ENCODE measurements at regions not wholly inside any gene's neighbourhood (a gene's known extent, or its start where the extent isn't known, plus 50 kb on each side); places are given as distances from the start of the nearest gene placed in this dataset.
"Not testable (repeated sequence)": the region's sequence is repeated elsewhere in the genome, so short reads cannot be mapped to it uniquely, and the experiment has no call there.

DNA sequence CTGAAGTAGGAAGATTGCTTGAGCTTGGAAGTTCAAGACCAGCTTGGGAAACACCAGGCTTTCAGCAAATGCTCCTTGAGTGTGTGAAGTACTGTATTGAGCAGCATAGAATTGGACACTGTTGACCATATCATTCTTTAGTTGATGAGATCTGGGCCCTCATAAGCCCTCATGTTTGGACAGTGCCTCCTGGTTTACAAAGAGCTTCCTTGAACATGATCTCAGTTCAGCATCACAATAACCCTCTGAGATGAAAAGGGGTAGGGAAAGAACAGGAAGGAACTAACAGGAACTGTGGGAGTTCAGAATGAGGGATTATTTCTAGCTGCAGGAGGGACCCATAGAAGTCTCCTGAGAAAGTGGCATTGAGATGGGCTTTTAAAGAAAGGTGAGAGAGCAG, 153.2 kb downstream of the C12orf75 start:
- DNase-seq: no peak

DNA sequence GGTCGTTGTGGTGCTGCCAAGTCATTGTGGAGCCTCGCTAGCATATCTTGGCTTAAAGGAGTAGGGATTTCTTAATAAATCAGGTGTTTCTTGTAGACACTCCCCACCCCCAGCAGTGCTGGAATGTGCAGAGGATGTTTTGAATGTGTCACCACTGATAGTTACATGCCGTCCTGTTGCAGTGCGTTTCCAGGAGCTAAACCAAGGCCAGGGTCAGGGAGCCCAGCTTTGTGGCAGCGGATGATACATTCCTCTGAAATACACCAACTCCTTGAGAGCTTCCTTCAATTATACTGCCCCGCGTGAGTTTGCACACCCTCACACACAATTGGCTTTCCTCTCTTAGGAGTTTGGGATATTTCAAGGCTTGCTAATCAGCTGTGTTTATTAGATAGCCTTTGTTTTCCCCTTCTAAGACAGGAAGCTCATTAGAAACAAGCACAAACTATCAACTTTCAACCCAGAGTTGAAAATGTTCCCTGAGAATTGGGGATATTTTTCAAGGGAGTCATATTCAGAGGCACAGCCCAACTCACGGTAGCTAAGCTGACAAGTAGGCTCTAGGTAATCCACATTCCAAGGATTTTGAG, 154.9 kb downstream of the C12orf75 start:
- DNase-seq: peak; percentile 90

GRCh38 chr12:105485921-105486320, 155.4 kb downstream of the C12orf75 start:
- DNase-seq: no peak

- DNase-seq: peak; percentile 37
Observed at GRCh38 chr12:105487963-105488362, 157.5 kb downstream of the C12orf75 start.

DNA sequence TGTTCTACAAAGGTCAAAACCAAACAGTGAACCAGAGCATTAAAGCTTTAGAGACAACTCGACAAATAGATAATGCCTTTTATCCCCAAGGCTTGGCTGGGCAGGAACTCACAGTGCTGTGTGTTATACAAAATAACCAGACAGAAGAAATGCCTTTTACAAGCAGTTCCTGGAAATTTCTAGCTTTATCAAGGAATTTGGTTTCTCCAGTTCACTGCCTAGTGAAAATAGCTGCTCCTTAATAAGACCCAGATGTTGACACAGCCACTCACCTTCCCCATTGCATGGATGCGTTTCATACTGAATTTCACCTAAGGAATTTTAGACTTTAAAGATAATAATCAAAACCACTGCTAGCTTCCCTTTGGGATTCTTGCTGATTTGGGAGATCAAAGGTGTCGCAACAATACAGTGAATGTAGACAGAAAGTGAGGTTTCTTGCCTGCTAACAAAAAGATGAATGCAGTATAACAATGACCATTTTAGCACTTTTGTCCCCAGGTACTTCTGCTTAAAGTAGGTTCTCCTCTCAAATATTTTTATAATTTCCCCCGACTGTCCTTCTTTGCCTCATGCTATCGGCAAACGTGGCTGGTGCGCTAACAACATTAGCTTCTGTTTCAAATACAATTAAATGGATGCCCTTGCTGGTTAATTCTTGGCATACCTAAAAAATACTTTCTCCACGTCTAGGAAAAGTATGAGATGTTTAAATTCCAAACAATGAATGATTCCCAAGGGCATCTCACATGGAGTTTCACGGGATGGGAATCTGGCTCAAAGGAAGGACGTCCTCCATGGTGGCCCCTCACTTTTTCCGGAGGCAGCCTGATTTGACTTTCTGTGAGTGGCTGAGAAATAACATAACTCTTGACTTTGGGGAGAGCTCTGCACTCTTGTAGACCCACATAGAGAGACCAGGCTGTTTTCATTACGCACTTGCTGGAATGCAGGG, 162.4 kb downstream of the C12orf75 start:
- DNase-seq: peak; percentile 97

- DNase-seq: no peak
Observed at GRCh38 chr12:105499205-105499604, 168.7 kb downstream of the C12orf75 start.

- not testable (repeated sequence) for DNase-seq
Observed at GRCh38 chr12:105500676-105501075, 170.2 kb downstream of the C12orf75 start.

DNA sequence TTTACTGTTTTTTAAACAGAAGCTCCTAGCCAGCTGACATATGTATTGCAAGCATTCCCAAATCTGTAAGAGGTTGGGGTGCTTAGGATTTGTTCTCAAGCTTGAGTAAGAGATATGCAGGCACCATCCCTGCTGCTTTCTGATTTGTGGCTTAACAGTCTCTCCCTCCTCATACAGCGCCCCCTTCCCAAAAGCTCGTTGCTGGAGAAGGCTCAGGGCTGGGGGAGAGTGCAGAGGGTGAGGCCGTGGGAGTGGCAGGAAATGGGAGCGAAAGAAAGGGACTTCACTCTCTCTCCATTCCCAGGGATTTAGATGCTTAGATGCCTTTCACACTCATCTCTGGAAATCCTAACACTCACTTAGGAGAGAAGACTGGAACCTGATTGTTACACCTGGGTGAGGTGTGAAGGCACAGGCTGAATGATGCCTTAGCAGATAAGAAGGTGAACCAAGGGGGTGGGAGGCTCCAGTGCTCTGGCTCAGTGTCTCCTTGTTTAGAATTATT, 172.0 kb downstream of the C12orf75 start:
- DNase-seq: no peak

- no peak for DNase-seq
Observed at GRCh38 chr12:105503619-105504018, 173.1 kb downstream of the C12orf75 start.

DNA sequence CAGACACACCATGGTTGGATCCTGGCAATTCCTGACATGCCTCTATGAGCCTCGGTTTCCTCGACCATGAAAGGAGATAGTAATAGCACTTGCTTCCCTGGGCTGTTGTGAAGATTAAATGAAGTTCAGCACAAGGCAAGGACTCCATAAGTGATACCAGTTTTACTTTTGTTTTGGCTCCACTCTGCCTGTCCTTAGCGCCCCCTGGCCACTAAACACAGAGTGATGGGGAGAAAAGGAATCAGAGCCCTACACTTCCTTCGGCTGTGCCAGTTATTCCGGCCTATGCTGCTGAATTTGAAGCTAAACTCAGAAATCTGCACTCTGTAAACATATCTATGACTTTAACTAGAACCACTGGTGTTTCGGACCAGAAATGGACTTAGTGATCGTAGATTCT, 173.8 kb downstream of the C12orf75 start:
- DNase-seq: no peak

DNA sequence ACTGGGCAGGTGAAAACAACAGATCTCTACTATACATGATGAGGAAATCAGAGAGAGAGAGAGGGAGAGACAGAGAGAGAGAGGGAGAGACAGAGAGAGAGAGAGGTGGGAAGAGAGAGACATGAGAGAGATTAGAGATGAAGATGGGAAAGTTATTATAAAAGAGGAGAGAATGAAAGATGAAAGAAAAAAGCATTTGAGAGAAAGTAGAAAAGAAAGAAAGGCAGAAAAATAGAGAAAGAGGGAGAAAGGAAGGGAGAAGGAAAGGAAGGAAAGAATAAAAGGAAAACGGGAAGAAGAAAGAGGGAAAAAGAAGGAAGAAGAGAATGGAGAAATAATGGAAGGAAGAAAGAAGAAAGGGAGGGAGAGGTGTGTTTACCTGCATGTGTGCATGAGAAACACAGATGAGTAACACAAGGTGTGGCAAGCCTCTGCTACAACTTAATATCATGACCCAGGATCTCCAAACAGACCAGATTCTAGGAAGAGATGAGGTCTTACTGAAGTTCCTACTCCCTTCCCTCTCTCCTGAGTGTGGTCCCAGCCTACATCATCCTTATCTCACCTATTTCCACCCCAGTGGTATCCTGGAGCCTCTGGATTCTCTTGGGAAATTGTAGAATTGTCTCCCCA, 176.3 kb downstream of the C12orf75 start:
- no peak for DNase-seq

GRCh38 chr12:105507311-105508038, 177.0 kb downstream of the C12orf75 start:
- peak; percentile 91 for DNase-seq

GRCh38 chr12:105508096-105508495, 177.6 kb downstream of the C12orf75 start:
- DNase-seq: no peak

GRCh38 chr12:105510526-105510925, 180.0 kb downstream of the C12orf75 start:
- DNase-seq: no peak

- DNase-seq: not testable (repeated sequence)
Observed at GRCh38 chr12:105512861-105513260, 182.4 kb downstream of the C12orf75 start.

GRCh38 chr12:105522166-105522825, 191.8 kb downstream of the C12orf75 start:
- DNase-seq: peak; percentile 93

DNA sequence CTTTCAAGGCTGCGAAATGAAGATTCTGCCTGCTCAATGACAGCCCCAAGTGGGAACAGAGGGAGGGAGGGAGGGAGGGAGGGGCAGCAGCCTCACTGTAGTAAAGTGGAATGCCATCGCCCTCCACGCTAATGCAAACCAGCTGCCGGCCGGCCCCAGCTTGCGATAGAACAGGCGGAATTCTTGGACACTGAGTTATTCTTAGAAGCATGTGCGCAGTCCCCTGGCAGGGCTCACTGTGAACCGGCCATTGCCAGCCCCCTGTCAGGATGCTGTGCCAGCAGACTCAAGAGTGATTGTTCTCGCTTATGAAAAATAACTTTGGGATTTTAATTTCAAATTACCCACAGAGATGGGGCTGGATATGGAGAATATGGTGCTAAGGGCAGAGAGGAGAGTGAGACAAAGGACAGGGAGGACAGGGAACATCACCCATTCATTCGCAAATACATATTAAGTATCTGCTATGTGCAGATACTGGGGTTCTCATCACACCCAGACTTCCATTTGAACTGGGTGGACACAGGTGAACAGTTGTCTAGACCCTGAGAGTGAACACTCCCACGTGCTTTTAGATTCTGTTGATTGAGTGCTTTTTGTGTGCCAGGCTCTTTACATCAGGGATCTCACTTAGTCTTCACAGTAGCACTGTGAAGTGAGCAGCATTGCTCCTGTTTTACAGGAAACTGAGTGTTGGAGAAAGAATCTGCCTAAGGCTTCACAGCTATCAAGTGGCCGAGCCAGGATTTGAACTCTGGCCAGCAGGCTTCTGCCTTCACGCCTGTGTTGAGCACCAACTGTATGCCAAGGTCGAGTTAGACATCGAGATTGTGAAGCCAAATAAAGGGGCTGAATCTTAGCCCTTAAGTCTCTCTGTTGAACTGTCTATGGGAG, 192.9 kb downstream of the C12orf75 start:
- peak; percentile 97 for DNase-seq

DNA sequence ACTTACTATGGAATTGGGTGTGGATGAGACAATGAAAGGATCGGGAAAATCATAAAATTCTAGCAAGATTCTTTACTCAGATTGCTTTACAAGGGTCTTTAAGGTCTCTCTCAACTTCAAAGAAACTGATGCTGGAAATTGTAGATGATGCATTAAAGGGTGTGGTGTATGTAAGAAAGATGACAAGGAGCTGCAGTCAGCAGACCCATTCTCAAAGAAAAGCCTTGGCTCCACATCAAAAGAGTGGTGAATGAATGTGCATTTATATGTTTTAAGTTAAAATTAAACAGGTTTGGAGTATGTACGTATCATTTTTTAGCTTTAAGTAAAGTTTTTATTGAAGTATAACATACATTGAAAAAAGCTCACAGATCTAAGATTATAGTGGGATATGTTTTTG, 194.5 kb downstream of the C12orf75 start:
- DNase-seq: peak; percentile 52

GRCh38 chr12:105534068-105534467, 203.6 kb downstream of the C12orf75 start:
- no peak for DNase-seq

- not testable (repeated sequence) for DNase-seq
Observed at GRCh38 chr12:105535033-105535432, 204.5 kb downstream of the C12orf75 start.

GRCh38 chr12:105538880-105539279, 208.4 kb downstream of the C12orf75 start:
- peak; percentile 91 for DNase-seq
